ENCODE measurements at regions not wholly inside any gene's neighbourhood (a gene's known extent, or its start where the extent isn't known, plus 50 kb on each side); places are given as distances from the start of the nearest gene placed in this dataset.

GRCh38 chr3:76788206-76788605, 251.7 kb upstream of the ROBO2 start:
- TF ChIP-seq, protein P1, sequence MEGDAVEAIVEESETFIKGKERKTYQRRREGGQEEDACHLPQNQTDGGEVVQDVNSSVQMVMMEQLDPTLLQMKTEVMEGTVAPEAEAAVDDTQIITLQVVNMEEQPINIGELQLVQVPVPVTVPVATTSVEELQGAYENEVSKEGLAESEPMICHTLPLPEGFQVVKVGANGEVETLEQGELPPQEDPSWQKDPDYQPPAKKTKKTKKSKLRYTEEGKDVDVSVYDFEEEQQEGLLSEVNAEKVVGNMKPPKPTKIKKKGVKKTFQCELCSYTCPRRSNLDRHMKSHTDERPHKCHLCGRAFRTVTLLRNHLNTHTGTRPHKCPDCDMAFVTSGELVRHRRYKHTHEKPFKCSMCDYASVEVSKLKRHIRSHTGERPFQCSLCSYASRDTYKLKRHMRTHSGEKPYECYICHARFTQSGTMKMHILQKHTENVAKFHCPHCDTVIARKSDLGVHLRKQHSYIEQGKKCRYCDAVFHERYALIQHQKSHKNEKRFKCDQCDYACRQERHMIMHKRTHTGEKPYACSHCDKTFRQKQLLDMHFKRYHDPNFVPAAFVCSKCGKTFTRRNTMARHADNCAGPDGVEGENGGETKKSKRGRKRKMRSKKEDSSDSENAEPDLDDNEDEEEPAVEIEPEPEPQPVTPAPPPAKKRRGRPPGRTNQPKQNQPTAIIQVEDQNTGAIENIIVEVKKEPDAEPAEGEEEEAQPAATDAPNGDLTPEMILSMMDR (IDR thresholded peaks at IDR 0.05) = no peak
- no peak for TF ChIP-seq POLR2AphosphoS5 (IDR thresholded peaks at IDR 0.05)

Data from breast epithelium (tissue), 3 donors.